T-helper 2 cell treated with Interferon-gamma antibody and Interleukin-4, amounts not matched to agents 100 ng/mL and 5 ng/mL, for 36 hours (primary cell): ENCODE measurements at regions not wholly inside any gene's neighbourhood (a gene's known extent, or its start where the extent isn't known, plus 50 kb on each side); places are given as distances from the start of the nearest gene placed in this dataset.

Experiments used
- intact Hi-C: fragments of 100-400 bp; cut with micrococcal nuclease; formaldehyde crosslinking; loops from one replicate; pipeline ENCODE4 v1.15.1; 2023

DNA sequence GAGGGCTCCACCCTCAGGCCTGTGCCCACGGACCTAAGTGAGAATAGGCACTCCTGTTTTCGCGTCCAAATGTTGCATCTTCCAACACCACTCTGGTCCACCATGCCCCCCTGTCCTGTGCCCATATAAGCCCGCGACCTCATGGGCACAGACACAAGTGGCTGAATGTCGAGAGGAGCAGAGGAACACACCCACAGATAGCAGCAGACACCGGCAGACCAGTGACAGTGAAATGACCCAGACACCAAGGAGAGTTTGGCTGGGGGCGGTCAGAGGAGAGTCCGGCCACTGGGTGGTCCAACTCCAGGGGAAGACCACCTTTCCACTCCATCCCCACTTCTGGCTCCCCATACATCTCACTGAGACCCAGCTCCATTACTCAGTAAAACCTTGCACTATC lies 161.4 kb upstream of the DAB2 start:
- intact Hi-C loops, result no loop called here

DNA sequence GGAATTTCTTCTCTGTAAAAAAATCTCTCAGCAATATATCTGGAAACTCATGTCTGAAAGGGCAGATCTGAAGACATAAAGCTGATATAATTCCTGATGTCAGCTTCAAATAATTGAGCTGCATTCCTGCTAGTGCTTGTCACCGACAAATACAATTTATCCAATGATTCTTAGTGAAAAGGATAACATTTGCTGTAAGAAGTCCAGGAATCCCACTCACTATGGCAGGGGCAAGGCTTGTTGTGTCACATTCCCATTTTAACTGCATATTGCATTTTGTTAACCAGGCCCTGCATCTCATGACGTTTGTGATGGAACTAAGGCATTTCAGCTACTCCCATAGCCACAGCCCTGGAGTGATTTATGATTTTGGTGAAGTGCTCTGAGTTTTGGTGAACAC lies 160.1 kb upstream of the DAB2 start:
- intact Hi-C loops, result no loop called here

DNA sequence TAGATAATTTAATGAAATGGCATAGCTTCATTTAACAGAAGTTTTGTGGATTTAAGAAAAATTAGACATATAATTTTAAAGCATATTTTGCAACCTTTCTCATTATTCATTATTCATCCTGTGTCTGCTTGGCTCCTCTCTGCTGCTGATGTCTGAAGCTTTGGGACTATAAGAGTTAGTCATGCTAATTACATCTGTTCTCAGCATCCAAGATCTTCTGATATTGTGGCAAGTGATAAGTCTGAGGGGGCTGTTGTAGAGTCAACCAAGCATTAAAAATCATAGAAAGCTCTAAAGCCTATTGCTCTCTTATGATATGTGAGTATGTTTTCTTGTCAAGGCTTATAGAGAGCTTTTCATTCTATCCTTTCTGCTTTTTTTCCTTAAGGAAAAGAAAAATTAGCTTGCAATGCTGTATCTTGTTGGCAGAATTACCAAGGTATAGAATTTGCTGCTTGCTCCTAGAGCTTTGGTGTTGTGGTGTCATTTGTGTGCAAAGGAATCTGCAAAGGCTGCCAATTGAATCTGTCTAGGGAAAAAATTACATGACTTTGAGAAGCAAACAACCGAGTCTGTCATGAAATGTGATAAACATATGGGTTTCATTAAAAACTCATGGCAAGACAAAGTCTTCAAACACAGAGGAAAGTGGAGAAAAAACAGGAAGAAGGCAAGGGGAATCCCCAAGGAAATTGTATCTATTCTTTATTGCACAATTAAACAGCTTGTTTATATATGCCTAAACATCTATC lies 156.1 kb upstream of the DAB2 start:
- intact Hi-C loops, result no loop called here

DNA sequence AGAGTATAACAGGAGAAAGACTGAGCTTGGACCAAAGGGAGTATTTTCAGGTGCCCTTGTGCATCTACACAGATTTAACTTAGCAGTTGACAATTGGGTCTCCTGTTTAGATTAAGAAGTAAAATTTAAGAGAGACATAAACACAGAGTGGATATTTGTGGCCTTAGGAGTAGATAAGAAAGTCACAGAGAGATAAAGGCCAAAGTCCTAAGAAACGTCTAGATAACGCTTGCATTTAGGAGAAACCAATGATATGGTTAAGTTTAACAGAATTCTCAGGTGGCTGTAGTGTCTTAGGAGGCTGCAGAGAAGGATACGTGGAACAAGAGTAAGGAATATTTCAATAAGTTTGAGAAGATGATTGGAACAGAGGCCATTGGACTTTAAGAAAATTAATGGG lies 155.0 kb upstream of the DAB2 start:
- intact Hi-C loops, result loop anchor here (2.0 to 5.0 kb wide), 3 partner anchors 135 to 1303 kb away; no protein-coding TSS in a partner anchor

DNA sequence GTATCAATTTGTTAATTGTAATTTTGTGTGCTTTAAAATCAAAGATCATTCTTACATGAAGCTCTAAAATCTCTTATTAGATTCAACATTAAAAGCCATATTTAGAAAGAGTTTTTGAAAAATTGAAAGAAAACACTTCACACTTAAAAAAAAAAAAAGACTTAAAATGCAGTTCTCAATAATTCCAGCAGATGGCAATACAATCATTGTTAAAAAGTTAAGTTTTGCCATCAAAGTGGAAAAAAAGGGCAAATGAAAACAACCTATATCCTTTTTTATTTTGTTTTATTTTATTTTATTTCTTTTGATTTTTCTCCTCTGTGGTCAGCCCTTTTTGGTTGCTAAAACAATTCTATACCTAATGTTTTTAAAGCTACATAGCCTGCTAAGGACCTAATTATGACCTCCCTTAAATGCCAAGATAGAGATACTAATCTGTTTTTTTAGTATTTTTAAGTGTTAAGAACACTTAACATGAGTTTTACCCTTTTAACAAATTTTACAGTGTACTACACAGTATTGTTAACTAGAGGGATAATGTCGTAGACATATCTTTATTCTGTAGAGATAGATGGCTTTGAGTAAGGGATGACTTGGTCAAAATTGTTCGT lies 154.2 kb upstream of the DAB2 start:
- intact Hi-C loops, result loop anchor here (2.0 to 5.0 kb wide), 3 partner anchors 136 to 1303 kb away; no protein-coding TSS in a partner anchor

DNA sequence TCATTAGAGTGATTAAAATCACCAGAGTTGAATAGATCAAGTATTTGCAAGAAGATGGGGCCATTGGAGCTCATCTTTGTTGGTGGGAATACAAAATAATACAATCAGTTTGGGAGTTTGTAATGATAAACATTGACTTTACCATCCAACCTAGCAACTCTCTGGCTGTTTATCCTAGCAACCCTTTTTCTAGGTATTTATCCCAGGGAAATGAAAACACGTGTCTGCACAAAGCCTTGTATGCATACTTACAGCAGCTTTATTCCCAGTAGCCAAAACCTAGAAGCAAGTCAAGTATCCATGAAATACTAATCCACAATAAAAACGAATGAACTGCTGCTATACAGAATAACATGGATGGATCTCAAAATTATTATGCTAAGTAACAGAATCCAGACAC lies 152.7 kb upstream of the DAB2 start:
- intact Hi-C loops, result loop anchor here (5.0 kb wide), 1 partner anchor 1305 kb away; no protein-coding TSS in a partner anchor

DNA sequence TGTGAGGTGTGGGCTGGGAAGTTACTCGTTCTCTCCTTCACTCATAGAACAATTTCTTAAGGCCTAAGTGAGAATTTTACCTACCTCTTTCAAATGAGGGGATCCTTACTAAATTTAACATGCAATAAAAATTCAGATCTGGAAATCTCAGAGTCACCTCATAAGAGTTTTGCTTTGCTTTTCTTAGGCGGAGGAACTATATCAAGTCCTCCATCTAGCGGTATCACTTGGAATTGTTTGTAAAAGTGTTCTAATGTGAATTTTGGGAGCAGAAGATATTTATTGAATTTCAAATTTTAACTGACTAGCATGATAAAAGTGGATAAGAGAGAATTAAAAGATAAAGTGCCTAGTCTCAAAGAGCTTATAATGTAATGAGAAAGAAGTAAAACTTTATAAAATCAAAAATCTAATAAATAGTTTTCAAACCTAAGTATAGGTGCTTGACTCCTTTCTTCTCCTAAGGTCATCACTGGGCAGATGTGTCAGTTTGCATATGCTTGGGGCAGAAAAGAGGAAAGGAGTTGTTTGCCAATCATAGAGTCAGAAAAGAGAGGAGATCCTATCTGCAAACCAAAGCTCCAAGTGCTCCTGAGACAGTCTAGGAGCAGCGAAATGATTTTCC lies 145.7 kb upstream of the DAB2 start:
- intact Hi-C loops, result loop anchor here (5.0 kb wide), 1 partner anchor 193 kb away; no protein-coding TSS in a partner anchor

DNA sequence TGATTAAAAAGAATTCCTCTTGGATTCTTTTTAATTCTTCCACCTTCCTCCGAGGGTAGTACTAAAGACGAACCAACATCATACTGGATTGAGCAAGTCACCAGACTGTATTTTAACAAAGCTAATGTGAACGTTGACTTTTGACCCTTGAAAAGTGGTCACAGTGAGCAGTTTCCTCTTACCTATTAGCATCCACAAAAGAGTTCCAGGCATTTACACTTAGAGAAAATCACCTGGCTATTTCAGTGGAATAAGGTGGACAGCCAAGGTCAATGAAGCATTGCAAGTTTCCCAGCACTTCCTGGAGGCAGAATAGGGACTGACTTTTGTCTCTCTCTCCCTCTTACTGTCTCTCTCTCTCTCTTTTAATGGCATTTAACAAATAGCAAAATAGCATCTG lies 145.1 kb upstream of the DAB2 start:
- intact Hi-C loops, result loop anchor here (5.0 kb wide), 1 partner anchor 193 kb away; no protein-coding TSS in a partner anchor

DNA sequence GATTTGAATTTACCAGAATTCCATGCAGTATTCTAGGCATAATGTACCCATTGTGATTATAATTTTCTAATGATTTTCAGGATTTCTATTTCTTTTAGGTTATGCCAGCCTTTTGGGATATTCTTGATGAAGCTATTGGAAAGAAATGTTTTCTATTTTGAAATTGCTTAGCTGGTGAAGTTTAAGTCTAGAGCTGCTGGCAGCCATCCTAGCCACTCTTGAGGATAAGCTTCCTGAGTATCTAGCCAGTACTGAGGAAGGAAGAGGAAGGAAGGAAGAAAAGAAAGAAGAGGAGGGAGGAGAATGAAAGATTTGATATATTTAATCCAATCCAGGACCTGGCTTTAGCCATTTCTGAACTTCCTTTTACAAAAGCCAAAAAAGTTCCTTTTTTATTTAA lies 142.1 kb upstream of the DAB2 start:
- intact Hi-C loops, result no loop called here

DNA sequence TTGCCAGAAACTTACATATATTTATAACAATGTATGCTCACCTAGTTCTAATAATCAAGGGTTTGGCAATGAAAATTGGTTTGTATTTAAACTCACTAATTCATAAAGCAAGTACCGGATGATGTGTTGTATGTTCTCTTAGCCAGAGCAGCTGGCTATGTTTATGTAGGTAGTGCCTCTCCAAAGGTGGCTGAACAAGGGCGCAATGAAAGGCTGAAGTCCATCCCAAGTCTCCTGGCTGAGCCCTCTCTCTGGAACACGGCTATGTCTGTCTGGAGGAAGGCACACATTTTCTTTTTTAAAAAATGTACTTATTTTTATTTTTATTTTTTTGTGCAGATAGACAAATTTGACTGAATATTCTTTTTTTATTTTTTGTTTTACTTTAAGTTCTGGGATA lies 141.2 kb upstream of the DAB2 start:
- intact Hi-C loops, result no loop called here

DNA sequence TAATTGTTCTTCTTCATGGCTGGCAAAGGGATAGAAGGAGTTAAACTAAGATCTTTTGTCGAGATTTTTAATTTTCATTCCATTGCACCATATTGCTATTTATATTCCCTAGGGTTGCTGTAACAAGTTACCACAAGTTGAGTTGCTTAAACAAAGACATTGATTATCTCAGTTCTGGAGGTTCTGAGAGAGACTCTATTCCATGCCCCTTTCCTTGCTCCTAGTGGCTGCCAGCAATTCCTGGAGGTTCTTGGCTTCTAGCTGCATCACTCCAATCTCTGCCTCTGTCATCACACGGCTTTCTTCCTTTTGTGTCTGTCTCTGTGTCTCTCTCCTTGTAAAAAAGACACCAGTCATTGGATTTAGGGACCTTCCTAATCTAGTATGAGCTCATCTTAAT lies 136.6 kb upstream of the DAB2 start:
- intact Hi-C loops, result no loop called here

DNA sequence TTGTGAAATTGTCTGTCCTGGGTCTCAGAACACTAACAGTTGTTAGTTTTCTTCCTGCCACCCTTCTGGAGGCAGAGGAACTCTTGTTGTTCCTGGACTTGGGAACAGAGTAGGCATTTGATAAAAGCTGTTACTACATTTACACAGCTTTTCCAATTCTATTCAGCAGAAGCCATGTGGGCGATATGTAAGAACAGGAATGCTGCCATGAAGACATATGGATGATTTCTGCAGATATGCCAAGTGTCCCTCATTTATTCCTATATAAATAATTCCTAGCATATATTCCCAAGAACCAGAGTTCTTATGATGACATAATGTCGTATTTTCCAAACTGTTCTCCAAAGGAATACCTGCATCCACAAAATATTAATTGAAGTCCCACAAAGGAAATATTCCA lies 135.9 kb upstream of the DAB2 start:
- intact Hi-C loops, result no loop called here

DNA sequence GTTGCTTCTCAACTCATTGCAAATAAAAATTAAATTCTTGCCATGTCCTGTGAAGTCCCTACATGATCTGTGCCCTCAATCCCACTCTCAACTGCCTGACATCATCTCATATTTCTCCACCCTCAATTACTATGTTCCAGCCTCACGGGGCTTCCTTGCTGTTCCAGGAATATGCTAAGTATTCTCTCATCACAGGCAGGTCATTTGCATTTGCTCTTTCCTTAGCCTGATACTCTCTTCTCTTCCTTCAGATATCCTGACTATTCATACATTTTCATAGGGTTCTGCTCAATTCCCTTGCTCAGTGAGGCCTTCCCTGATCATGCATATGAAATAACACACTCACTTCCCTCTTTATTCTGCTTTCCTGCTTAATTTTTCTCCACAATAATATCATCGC lies 135.1 kb upstream of the DAB2 start:
- intact Hi-C loops, result no loop called here

DNA sequence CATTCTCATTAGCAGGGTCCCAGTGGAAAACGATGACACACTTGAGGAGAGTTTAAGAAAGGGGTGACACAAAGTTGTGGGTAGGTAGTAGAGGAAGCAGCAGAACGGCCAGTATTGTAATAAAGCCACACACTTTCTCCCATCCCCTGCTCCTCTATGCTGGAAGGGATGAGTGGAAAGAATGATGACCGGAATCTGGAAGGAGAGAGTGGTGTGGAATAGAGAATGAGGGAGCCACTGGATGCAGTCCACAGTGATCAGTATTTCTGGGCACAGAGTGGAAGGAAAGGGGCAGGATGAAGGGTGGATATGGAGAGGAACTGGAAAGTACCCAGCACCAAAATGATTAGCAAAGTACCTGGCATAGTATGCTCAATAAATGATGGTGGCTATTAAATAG lies 133.8 kb upstream of the DAB2 start:
- intact Hi-C loops, result no loop called here

DNA sequence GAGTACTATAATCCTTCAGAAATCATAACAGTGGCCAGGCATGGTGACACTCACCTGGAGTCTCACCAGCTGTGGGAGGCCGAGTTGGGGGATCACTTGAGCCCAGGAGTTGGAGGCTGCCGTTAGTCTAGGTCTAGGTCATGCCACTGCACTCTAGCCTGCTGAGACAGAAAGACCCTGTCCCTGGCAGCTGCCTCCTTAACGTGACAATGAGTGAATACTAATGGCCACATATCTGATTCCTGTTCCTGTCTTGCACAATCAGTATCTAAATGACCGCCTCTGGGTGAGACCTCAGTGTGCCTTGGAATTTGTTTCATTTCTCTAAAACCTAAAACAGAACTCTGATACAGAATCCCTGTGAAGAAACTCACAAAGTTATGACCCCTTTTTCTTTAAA lies 131.0 kb upstream of the DAB2 start:
- intact Hi-C loops, result no loop called here

DNA sequence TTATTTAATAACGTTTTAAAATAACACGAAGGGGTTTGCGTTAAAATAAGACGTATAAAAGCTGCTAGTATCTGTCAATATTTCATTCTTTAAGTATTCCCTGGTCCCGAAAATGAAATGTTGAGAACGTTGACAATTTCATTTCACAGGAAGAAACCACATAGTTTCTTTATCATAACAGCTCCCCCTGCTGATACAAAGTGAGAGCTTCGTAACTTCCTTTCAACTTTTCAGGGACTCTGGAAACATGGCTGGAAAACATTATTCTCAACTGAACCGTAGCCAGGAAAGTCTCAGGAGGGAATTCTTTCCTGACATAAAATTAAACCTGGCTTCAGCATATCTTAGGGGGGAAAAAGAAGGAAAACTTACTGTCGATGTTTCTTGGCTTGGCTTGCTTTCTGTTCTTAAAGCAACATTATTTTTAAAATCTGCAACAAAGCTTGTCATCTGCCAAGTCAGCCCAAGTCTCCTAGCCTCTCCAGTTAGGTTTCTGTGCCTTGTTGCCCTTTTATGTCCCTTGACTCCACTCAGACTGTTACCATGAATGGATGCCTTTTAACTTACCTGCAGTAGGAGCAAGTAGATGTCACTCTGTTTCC lies 122.9 kb upstream of the DAB2 start:
- intact Hi-C loops, result loop anchor here (1.0 to 10.0 kb wide), 3 partner anchors 171 to 403 kb away; partner anchors contain the start of gene FYB1

DNA sequence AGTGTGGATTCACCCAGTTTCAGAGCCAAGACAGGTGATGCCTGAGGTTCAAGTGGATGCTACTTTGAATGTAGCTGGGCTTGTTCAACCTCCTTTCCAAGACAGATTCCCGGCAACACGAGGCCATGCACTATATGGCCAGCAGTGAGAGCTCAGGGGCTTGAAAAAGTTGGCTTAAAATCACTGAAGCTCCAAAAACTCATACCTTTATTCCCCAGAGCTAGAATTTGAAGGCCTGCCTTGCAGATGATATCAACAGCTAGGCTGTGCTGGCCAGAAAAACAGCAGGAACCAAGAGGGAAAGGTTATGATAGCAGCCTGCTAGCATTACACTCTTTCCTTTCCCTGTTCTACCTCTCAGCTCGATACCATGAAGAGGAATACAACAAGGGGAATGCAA lies 120.2 kb upstream of the DAB2 start:
- intact Hi-C loops, result loop anchor here (10.0 kb wide), 2 partner anchors 330 to 400 kb away; partner anchors contain the start of gene FYB1

DNA sequence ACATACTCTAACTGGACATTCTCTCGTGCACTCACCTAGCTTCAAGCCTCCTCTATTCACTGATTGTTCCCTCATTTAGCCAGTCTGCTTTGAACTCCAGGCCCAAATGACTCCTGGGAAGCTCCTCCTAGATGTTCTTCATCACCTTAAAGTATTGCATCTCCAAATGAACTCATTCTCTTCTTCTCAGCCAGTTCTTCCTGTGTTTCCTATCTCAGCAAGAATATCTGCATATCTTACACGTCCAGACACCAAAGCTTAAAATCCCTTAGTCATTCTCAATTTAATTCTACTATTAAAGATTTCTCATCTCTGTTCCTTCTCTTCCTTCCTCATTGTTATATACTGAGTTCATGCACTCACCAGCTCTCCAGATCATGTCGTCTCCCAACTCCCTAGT lies 118.6 kb upstream of the DAB2 start:
- intact Hi-C loops, result loop anchor here (10.0 kb wide), 2 partner anchors 329 to 399 kb away; partner anchors contain the start of gene FYB1

DNA sequence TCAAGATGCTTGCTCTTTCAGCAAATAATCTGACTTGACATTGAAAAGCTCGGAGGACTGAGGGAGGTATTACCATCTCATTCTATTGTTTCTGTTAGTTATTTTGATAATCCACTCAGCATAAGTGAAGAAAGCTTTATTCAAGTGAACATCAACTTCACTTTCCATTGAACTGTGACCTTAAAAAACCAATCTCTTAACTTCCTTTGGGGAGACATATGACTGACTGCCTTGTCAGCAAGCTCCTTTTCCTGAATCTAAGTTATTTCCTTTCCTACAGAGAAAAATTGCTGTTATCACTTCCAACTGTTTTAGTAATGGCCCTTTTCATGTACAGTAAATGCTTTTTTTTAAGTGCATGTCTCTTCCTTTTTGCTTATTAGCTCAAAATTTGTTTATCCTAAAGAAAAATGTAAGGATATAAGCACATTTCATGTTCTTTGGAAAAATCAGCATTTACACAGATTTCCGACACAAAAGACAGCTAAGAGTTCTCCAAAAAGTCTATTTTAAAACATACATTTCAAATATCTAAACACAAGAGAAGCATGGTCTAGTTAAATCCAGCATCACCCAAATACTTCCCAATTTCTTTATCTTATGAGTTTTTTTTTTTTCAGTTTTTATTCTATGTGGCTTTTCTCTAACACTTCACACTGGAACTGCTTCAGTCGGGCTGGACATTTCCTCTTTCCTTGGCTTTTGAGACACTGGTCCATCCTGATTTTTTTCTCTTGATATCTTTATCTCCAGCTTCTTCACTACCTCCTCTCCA lies 117.9 kb upstream of the DAB2 start:
- intact Hi-C loops, result loop anchor here (10.0 kb wide), 2 partner anchors 328 to 398 kb away; partner anchors contain the start of gene FYB1

DNA sequence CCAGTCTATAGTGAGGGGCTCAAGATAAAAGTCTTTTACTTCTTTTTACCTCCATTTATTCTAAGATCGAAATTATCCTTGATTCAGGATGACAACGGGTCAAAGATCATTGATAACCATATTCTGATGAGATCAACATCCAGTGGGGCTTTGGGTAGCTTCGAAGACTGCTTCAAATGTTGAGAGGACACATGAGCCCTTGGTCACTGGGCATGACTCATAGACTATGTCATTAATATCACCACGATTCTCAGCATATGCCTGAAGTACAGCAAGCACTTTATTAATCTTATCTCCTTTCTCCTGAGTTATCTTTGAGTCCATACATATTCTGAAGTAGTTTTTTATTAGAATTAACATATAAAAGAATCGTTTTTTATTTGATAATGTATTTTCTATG lies 117.1 kb upstream of the DAB2 start:
- intact Hi-C loops, result loop anchor here (10.0 kb wide), 2 partner anchors 327 to 397 kb away; partner anchors contain the start of gene FYB1

DNA sequence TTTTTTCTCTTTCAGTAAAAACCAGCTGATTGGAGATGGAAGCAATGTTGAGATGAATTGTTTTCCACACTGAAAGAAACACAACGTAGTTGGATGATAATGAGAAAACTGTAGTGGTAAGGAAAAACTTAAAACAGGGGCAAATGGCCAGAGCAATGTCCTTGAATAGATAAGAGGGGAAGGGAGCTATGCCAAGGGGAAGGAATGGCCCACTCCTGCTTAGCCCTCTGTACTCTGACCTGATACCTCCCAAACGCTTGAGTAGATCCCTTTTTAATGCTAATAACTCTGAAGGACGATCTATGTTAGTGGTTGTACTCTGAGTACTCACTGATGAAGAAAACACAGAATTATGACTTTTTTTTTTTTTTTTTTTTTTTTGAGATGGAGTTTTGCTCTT lies 114.7 kb upstream of the DAB2 start:
- intact Hi-C loops, result no loop called here
